Sciatic nerve (tissue), 2 donors: ENCODE measurements at regions not wholly inside any gene's neighbourhood (a gene's known extent, or its start where the extent isn't known, plus 50 kb on each side); places are given as distances from the start of the nearest gene placed in this dataset.
"Not testable (repeated sequence)": the region's sequence is repeated elsewhere in the genome, so short reads cannot be mapped to it uniquely, and the experiment has no call there.

Source experiments
- ATAC-seq: fragments of 200-7000 bp; cut with Tn5 transposase; one replicate; pipeline ENCODE4 v1.9.1; 2020; ENCODE audit warnings: mild to moderate bottlenecking, moderate library complexity
- DNase-seq: peaks from one replicate; pipeline ENCODE4 v3.0.0-alpha.2; 2020; ENCODE audit warnings: low spot score
- intact Hi-C: fragments of 100-400 bp; cut with DNase I; formaldehyde crosslinking; loops from one replicate; pipeline ENCODE4 v1.14.2; 2022
- donor health status: DM: no; HTN: no; CAD: no.
- donor health status: DM: no; HTN: no; CAD: no.

DNA sequence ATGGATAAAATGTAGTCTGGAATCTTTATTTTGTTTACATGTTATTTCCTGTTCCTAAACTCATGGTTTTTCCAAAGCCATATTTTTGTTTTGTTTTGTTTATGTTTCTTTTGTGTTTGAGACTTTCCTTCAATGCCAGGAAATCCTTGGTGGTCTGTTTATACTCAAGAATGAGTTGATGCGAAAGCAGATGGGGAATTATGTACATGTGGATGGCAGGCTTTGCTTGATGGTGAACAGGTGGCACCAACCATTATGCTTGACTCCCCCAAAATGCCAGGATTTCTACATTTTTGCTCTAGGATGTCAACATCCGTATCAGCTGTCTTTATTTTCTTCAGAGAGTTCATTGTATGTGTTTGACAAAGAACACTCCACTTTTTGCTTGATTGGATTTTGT is 448.5 kb downstream of the PRDM2 start:
- intact Hi-C loops, result no loop called here
- DNase-seq (no peak), ATAC-seq (no peak)

DNA sequence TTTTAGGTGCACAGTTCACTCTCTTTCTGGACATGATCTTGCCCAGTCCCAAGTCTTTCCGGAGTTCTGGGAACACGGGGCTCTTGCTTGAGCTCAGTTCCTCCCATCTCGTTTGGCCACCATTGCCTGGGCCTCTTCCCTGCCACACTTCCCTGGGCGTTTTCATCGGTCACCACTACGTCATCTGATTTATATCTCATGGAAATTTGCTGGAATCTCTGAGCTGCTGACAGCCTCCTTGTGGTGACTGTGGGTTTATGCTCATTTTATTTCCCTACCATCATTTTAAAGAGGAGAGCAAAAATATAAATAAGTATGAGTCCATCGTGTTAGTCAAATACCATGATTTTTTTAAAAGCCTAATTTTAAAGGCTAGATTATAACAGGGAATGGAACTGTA is 449.1 kb upstream of the KAZN start:
- intact Hi-C loops, result no loop called here
- no peak for DNase-seq
- ATAC-seq, result no peak

DNA sequence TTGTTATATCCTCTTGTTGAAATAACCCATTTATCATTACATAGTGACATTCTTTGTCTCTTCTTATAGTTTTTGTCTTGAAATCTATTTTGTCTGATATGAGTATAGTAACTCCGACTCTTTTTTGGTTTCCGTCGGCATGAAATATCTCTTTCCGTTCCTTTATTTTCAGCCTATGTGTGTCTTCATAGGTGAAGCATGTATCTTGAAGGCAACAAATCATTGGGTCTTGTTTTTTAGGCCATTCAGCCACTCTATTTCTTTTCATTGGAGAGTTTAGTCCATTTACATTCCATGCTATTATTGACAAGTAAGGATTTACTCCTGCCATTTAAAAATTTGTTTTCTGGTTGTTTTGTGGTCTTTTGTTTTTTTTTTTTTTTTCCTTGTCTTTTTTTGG is 441.9 kb upstream of the KAZN start:
- no peak for ATAC-seq
- DNase-seq, result no peak
- intact Hi-C loops, result no loop called here

DNA sequence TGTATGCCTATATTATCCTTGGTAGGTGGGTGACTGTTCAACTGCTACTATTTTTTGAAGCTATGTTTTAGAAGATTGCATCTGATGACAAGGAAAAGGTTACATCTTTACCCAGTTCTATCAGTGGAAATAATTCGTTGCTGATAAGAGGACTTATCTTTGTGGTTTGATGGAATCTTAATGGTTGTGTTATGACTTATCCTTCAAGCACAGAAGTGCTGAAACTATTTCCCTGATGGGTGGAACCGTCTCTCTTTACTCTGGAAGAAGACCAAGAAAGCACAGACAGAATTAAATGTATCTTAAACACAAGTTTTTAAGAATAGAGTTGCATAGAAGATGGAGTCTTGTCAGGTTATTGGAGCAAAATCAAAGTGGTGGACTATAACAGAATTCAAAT is 437.7 kb upstream of the KAZN start:
- no peak for ATAC-seq
- intact Hi-C loops, result no loop called here
- no peak for DNase-seq

DNA sequence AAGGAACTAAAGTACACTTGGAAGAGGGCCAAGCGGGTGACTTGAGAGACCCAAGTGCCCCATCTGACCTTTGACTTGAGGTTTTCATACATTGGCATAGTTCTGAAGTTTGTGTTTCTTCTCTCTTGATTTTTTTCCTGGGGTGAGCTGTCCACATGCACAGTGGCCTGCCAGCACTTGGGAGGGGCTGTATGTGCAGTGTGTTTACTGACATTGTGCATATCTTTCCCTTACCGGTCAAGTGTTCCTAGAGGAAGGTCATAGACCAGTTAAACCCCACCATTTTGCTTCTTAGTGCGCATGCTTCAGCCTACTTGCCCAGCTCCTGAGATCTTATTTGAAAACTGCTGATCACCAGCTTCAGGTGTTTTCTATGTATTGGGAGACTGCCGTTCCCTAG is 435.2 kb upstream of the KAZN start:
- ATAC-seq (no peak), DNase-seq (no peak)
- intact Hi-C loops, result no loop called here

DNA sequence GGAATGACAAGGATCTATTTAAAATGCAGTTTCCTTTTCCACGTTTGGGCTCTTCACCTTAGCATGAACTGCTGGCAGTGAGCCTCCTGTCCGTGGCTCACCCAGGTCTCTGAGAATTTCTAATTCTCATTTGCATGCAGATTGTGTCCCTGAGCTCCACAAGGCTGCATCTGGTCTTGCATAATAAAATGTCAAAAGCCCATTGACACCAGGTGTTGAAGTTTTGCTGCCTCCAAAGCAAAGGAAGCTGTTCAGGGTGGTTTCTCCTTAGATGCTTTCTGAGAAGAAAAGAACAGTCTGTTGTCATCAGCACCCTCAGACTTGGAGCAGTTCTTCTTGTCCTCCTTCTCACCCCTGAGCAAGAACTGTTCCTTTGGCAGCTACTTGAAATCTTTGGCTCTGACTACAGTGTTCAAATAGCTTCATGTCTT is 433.1 kb upstream of the KAZN start:
- ATAC-seq, result peak; percentile 60
- intact Hi-C loops, result no loop called here

DNA sequence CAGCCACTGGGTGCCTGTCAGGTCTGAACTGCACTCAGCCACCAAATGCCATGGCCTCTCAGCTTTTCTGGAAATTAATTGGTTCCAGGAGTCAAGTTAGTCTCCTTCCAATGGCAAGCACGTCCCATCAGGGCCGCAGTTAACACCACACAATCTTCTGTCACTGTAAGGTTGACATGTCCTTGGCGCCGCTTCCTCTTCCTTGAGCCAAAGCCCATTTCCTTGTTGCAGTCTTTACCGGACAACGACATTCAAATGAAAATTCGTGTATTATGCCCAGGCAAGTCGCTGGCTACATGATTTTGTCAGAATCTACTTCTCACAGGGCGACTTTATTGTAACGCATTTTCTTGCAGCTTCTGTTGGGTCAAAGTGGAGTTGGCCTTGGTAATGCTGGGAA is 430.6 kb upstream of the KAZN start:
- ATAC-seq, result no peak
- intact Hi-C loops, result no loop called here
- DNase-seq, result no peak

More for the DNA sequence above, 433.1 kb upstream of the KAZN start:
- DNase-seq, result no peak

DNA sequence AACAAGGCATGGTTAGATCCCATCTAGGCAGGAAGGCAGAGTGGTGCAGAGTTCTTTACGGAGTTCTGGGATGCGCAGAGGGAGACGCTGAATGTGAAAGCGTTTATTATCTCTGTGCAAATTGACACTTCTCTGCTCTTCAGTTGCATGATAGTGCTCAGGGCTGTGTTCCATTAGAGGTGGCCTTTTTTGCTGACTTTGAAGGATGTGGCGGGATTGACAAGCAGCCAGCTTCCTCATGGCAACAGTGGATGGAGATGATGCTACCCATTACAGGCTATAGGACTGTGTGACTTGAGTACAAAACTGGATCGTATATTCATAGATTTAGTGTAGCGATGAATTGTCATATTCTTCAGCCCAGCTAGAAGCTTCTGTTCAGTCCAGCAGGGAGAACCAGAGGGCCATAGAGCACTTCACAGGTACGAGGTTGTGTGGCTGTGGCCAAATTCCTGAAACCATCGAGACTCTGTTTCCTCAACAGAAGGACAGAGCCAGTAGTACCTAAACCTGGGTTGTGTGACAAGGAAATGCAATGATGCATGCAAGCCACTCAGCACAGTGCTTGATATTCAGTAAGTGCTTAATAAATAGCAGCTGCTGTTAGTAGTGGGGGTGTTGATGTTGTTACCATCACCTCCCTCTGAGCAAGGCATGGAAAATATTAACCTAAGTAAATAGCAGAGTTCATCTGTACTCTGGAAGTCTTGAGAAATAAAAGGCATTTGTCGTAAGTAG is 430.0 kb upstream of the KAZN start:
- intact Hi-C loops, result no loop called here
- no peak for ATAC-seq
- DNase-seq, result no peak

DNA sequence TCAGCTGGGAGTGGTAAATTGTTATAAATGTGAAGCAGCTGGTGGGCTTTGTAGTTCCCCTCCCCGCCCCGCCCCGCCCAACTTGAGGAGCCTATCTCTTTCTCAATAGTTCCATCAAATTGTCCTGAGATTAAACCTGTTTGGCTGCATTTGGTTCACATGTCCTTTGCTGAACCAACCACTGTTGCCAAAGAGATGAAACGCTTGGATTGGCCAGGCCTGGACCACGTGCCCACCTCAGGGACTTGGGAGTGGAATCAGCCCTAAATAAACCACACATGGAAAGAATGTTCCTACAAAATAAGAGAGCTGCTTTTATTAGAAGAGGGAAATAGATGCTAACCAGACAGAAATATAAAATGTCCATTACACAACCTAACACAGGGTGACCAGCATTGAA is 424.9 kb upstream of the KAZN start:
- DNase-seq (no peak), ATAC-seq (peak; percentile 91)
- intact Hi-C loops, result no loop called here

DNA sequence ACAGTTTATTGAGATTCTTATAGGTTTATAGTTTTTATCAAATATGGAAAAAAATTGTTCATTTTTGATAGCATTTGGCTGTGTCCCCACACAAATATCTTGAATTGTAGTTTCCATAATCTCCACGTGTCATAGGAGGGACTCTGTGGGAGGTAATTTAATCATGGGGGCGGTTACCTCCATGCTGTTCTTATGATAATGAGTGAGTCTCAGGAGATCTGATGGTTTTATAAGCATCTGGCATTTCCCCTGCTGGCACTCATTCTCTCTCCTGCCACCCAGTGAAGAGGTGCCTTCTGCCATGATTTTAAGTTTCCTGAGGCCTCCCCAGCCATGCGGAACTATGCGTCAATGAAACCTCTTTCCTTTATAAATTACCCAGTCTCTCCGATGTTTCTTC is 420.6 kb upstream of the KAZN start:
- DNase-seq, ATAC-seq, intact Hi-C loops: not testable (repeated sequence)

DNA sequence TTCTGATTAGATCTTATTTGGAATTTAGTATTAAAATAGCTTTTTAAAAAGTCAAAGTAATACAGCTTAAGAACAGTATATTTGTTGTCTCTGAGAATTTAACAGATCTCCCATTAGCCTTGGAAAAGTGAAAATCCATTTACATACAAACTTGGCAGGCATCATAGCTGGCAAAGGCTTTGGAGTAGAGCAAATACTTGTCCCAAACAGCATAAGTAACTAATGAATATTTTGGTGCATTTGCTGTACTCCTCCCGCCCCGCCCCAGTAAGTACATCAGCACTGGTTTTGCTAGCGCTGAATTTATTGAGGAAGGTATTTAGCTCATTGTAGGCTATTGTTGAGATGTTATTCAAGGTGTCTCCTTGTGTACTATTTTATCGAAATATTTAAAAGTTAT is 417.7 kb upstream of the KAZN start:
- no peak for ATAC-seq
- DNase-seq, result no peak
- intact Hi-C loops, result no loop called here

DNA sequence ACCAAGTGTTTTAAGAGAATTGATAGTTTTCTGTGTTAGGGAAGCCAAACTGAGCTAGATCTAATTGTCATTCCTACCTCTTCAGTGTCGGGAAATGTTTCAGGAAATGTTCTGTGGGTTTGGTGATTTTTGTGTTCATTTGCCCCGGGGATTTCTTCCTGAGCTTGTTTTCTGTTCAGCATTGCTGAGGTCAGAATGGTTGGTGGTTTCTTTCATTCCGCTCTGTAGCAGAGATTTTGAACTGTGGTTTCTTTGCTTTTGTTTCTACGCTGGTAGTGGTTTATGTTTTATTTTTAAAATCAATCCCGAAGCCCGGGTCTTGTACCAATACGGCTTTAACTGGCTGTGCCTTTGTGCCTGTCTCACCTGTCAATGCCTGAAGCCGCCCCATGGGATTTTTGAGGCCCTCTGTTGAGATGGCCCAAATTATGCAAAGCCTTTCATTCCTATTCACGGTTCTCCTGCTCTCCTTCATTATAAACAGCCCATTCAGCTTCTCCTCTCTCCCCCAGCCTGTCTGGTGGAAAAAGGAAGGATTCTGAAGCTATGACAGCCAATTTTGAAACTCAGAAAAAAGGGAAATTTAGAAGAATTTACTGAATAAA is 417.2 kb upstream of the KAZN start:
- DNase-seq, result no peak
- intact Hi-C loops, result no loop called here

DNA sequence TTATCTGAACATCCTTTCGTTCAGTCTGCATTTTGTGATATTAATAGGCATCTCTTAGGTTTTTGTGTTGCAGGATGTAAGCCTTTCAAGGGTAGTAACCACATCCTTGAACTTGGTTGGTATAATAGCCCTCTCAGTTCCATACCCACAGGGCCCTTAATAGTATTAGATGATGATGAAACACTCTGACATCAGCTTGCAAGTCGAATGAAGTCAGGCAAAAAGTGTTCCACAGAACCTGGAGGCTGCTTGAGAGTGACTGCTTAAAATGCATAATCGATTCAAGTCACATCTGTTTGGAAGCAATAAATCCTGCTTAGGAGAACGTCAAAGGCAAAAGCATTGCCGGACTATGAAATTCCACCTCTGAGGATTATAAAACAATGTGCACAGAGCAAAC is 415.6 kb upstream of the KAZN start:
- DNase-seq, result no peak
- intact Hi-C loops, result no loop called here
- ATAC-seq, result no peak

More for the DNA sequence above, 417.2 kb upstream of the KAZN start:
- peak; percentile 24 for ATAC-seq

DNA sequence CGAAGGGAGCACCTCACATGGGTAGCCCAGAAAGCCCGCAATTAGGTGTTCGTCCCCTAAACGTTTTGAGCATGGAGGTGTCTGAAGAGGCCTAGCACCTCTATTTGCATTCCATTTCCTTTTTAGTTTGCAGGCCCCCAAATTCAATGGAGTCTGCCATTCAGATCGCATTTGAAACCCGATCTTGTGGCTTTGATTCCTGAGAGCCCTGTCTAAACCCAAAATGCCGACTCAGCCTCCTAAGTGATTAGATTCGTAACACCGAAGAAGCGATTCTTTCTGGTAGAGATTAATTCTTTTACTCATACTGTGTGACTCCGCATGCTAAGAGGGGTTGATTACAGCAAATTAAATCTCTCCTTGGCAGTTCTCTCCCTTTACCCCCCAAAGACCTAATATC is 415.2 kb upstream of the KAZN start:
- intact Hi-C loops, result no loop called here
- DNase-seq, result no peak
- no peak for ATAC-seq

DNA sequence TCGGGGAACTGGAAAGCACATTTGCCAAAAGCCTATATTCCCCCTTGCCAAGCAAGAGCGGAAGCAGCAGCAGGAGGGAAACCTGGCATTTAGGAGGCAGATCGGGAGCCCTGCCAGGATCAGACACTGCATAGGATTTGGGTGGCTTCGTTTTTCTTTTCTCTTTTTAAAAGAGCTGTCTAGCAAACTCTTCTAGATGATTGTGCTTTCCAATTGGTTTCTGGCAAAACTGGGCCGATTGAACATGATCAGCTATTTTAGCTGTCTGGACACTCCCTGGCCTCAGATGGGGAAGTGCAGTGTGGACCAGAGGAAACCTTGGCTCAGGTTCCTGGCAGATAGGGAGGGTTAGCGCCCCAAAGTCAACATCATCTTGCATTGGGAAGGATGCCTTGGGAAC is 414.0 kb upstream of the KAZN start:
- peak; percentile 70 for ATAC-seq
- no peak for DNase-seq
- intact Hi-C loops, result no loop called here

DNA sequence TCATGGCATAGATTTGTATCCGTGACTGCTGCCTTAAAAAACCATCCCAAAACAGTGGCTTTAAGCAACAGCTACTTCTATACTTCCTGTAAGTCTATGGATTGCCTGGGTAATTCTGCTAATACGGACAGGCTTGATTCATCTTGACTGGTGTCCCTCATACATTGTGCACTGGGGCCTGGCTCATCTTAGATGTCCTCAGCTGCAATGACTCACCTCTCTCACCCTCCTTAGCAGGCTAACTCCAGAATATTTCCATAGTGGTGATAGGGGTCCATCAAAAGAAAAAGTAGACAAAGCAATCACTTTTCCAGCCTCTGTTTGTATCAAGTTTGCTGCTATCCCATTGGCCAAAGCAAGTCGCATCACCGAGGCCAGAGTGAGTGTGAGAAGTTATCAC is 409.1 kb upstream of the KAZN start:
- DNase-seq (no peak), ATAC-seq (no peak)
- intact Hi-C loops, result no loop called here

DNA sequence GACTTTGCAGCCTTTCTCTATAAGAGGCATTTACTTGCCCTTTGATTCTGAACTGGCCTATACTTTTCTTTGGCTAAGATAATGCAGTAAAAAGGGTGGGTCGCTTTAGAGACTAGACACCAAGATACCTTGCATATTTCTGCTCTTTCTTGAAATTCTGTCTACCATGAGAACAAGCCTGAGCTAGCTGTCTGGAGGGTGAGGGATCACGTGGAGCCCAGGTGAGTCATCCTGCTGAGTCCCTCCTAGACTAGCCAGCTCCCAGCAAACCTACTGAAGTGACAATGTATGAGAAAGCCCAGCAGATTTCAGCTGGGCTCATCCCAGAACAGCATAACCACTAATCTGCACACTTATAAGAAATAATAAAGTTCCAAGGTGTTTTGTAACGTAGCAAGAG is 408.0 kb upstream of the KAZN start:
- intact Hi-C loops, result no loop called here
- ATAC-seq (no peak), DNase-seq (no peak)

DNA sequence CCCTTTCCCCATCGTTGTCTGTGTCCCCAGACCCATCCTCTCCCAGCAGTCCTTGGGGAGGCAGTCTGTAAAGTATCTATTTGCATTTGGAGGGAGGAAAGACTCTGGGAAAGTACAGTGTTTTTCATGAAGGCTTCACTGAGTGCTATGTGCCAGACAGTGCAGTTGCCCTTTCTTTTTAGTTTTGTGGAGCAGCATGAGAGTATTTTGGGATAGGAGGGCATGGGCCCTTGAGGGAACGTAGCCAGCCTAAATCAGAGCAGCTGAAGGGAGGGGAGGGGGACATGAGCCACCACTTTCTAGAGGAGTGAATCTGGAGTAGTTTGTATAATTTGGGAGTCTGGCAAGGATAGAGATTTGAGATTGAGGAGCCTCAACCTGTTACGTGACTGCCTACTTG is 404.0 kb upstream of the KAZN start:
- intact Hi-C loops, result no loop called here
- DNase-seq (no peak), ATAC-seq (no peak)

DNA sequence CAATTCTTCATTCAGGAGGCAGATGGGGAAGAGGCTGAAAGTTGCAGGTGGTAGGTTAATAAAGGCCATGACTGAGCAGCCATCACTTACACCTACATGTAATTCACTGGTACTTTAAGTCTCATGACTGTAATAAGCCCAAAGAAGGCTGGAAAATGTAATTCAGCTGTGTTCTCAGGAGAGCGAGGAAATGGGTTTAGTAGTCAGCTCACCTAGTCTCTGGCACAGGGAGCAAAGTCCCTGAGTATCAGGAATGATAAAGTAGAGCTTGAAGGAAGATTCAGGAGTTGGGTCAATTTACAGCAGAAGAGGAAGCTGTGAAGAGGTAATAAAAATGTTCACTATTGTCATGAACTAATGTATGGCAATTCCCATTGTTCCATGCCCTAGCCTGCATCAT is 393.4 kb upstream of the KAZN start:
- no peak for DNase-seq
- intact Hi-C loops, result loop anchor here (1.0 kb wide), 1 partner anchor 27 kb away; no protein-coding TSS in a partner anchor
- no peak for ATAC-seq

DNA sequence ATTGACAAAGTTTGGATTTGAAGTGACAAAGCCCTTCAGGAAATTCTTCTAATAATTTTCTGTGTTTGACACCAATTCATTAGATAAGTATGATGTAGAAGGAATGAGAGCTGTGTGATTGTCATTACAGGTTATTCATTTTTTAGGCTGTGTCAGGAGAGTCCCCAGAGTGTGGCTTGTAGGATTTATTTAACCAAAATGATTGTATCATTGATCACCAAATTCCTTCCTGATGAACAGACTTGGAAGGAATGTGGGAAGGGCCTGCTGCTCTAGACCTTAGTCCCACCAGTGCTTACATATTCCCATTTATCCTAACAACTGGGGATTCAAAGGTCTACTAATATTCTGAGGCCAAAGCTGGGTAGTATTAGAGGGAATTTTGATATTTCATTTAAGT is 383.3 kb upstream of the KAZN start:
- ATAC-seq, result no peak
- DNase-seq, result no peak
- intact Hi-C loops, result no loop called here

DNA sequence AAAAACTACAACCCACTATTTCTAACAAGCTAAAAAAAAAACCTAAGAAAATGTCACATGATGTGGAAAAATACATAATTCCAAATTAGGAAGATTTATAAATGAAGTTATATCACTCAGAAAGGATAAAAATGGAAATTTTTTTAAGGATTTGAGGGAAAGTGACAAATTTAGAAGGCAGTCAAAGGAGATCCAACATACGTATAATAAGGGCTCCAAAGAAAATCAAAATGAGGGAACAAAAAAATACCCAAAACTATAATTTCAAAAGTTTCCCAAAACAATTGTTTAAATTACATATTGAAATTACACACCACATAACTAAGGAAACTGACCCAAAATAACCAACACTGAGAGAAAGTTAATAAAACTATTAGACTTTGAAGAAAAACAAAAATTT is 381.1 kb upstream of the KAZN start:
- no peak for ATAC-seq
- intact Hi-C loops, result no loop called here
- DNase-seq, result no peak
